SHP77 treated with DMSO at 0.1 percent for 48 hours (cell line): ENCODE measurements at regions not wholly inside any gene's neighbourhood (a gene's known extent, or its start where the extent isn't known, plus 50 kb on each side); places are given as distances from the start of the nearest gene placed in this dataset.

ENCODE experiments used
- DNase-seq: peaks from one replicate; lab custom pipeline; 2025; lab: John Stamatoyannopoulos, UW

DNA sequence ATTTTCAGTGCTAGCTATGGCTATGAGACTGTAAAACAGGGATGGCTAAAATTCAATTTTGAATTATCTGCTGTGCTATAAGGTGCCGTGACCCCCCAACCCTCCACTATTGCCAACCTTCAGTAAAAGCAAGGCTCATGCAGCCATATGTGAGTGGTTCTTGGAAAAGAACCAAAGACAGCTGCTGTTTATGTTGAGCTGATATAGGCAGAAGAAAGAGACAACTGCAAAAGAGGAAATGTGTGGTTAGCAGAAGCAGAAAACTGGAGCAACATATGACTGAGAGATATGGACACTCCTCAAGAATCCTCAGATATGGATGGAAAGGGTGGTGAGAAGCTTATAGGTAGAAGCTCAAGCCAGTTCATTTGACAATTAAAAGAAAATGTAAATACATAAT is 200.3 kb downstream of the TLE1 start:
- no peak for DNase-seq

DNA sequence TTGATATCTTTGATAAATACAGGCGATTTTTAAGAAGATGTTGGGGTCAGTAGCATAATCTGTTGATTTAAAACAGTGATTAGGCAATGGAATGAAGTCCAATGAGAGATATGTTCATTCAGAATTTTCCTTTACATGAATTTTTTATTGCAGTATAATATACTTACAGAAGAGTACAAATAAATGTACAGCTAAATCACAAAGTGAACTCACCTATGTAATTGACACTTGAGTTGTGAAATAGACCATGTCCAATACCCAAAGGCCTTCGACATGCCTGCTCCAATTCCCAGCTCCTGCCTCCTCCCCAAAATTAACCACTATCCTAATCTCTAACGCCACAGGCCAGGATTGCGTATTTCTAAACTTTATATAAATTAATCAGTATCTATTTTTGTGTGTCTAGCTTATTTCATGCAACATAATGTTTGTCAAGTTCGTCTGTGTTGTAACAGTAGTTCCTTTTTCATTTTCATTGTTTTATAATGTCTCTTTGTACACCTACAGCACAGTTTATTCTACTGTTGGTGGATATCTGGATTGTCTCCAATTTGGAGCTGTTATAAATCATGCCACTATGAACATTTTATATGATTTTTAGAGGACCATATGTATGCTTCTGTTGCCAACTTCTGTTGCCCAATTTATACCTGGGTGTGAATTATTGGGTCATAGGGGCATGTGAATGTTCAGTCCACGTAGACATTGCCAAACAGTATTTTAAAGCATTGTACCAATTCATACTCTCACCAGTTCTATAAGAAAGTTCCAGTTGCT is 208.3 kb downstream of the TLE1 start:
- DNase-seq, result no peak

DNA sequence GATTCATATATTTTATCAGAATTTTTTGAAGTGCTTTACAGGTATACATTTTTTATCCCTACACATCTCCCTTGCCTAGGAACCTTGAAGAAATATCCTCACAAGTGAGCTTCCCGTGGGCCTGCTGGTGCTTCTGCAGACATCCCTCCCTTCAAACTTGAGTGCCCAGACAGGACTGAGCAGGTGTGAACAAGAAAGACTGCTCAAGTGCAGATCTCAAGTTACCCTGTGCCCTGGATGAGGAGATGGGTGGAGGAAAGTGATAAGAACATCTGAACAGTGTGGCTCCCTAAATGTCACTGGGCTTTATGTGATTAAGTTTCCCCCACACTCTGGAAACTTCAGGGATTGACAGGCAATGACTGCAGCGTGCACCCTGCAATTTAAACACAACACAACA is 209.8 kb downstream of the TLE1 start:
- no peak for DNase-seq

DNA sequence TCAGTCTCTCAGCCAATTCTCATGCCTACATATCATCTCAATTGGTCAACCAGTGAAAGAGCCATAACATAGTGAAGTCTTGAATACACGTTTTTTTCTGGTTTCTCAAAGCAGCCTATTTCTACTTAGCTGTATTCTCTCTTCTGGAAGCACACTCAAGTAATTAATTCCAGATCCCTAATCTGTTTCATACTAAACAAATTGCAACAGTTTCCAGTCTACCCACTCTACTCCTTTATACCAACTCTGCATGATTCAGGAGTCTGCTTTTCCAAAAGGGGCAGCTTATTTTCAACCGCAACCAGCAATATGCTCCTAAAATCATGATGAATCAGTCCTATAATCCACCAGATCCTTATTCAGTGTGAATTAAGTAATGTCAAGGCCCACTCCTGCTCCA is 211.7 kb downstream of the TLE1 start:
- DNase-seq, result no peak

DNA sequence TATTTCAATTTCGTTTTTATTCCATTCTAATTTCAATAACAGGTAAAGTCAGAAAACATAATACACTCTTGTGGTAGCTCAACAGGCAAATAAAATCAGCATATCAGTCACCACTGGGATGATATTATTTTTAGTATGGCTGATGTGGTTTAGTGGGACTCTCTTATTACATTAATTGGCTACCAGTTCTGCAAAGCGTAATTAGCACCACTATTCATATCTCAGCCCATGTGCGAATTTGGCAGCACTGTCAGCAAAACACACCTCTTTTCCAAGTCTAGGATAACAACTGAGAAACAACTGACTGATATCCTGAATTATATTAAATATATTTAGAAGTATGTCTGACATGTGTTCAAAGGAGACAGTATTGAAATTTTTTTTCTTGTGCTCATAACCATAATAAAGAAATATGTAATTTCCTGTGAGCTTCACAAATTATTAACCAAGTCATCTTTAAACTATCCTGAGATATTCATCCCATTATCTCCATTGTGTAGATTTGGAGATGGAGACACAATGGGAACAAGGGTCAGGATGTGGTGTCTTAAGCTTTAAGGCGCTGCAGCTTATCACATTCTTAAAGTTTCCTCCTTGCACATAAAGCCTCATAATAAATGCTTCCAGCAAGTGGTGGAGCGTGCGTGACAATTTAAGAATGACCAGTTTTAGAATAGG is 212.4 kb downstream of the TLE1 start:
- no peak for DNase-seq

DNA sequence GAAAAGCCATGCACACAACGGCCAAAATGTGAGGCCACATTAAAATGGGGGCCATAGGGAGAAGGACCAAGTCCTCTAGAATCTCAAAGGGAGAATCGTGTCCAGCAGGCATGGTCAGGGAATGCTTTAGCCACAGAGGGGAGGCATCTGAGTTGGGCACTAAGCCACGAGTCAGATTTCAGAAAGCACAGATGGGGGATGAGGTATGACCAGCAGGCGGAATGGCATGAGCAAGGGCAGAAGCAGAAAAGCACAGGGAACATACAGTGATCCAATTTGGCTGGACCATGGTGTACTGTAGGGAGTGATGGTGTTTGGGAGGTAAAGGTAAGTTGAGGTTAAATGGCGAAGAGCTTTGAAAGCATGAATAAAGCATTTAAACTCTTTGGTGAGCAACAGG is 214.6 kb downstream of the TLE1 start:
- no peak for DNase-seq

DNA sequence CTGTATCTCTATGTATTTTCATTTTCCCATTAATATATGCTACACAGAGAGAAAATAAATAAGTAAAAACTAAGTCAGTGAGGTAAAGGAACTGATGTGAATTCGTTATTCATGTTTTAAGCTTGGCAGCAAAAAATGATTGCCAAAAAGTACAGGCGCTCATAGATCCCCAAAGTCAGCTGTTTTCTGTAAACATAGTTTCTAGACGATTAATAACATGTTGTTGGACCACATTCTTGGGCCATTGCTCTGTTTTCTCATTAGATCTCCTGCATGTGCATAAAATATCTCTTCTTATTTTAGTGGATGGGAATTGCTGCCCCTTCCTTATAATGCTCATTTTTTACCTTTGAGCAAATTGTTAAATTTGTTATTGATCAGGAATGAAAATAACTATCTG is 215.2 kb downstream of the TLE1 start:
- no peak for DNase-seq

DNA sequence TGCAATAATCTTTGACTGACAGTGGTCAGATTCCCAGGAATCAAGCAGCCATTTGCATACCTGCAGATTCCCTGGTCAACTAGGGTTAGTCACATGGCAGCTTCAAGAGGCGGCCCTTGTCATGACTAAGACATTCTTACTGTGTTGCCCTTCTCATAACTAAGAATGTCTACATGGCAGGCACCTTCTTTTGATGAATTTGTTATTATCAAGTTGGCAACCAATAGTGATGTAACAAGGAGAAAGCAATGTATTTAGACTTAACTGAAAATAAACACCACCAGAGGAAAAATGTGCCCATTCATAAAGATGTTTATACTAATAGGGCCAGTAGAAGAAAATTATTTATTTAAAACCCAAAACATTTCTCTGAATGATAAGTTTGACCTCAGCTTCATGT is 215.6 kb downstream of the TLE1 start:
- DNase-seq, result no peak

DNA sequence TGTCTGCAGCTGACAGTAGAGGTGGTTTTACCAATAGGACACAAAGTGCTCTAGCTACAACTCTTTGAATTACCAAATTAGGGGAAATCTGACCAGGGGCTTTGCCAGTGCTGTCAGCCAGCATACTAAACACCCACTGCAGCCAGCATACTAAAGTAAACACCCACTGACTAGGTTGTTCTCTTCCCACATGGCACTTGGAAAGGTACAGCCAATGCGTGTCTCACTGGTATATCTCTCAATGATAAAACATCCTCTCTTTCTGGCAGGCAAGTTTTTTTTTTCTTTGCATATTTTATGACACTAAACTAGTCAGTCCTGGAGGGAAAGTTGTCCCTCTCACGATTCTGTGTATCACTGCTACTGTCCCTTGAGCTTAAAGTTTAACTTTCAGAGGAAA is 216.1 kb downstream of the TLE1 start:
- no peak for DNase-seq

DNA sequence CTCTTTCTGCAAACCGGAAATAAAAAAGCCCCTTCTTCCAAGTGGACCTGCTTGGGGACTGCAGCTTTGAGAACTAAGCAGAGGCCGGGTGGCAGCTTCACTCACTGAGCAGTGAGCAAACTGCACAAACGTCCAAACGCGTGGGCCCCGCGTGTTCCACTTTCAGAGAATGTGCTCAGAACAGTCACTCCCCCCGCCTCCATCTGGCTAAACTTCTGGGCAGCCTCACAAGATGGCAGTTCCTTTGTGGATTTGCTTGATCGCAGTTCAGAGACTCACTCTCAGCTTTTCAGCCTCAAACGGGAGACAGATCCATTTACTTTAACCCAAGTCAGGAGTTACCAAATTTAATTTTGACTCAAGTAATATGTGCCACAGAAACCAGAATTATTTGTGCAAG is 216.6 kb downstream of the TLE1 start:
- DNase-seq, result no peak

DNA sequence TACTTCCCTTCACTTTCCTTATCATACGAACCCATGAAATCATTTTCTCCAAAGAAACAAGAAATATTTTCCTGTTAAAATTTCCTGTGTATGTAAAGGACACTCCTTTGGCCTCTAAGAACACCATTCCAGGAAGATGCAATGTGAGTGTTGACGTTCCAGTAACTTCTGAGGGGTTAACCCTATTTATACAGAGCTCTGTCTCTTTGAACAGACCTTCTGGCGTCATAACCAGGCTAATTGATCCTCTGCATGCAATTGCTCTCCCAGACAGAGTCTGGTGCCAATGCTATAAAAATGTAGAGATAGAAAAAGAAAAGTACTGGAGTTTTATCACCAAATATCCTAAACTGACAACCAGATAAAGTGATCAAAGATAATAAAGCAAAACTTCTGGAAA is 218.5 kb downstream of the TLE1 start:
- no peak for DNase-seq

DNA sequence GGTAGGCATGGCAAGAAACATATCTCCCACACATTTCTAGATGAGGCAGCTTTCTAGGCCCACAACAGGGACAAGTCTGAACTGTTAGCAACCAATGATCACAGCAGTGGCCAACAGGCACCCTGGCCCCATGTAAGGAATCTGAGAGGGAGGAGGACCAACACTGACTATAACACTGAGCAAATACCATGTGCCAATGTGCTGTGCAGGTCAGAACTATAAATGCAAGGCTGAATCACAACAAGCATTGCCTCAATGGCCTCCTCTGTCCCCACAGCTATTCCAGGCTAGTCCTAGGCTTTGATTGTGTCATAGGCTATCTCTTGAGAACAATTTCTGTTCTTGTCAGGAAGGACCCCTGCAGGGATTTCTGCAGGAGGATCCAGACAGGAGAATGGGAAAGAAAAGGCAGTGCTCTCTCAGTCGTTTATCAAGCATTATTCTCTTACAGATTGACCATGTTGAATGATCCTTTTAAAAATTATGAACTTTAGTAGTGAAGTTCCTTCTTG is 221.2 kb downstream of the TLE1 start:
- no peak for DNase-seq

DNA sequence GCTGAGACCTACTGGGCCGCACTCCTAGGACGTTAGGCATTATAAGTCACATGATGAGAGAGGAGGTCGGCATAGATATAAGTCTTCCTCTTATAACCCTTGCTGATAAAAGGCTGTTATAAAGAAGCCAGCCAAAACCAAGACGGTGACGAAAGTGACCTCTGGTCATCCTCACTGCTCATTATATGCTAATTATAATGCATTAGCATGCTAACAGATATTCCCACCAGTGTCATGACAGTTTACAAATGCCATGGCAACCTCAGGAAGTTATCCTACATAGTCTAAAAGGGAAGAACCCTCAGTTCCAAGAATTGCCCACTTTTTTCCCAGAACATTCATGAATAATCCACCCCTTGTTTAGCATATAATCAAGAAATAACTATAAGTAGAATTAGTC is 222.4 kb downstream of the TLE1 start:
- DNase-seq, result no peak

DNA sequence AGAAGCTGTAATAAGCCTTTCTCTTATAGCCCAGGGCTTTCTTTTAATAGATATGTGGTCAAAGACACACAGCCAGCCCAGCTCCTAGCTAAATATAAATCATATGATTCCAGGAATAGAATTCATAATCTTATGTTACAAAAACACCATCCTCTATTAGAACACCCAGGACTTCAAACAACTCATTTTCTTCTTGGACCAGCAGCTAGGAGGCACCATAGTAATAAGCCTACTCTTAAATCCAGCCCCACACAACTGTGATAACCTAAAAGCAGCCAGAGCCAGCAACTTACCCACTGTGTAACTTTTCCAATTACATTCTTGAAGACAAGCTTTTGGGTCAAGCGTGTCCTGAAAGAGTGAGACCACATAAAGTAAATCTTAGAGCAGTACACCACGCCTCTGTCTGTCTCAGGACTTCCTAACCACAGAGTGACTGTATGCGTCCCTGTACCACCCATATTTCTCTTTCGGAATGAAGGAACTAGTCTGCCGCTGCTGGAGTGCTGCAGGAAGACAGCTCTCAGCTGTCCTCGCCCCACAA is 223.8 kb downstream of the TLE1 start:
- no peak for DNase-seq

DNA sequence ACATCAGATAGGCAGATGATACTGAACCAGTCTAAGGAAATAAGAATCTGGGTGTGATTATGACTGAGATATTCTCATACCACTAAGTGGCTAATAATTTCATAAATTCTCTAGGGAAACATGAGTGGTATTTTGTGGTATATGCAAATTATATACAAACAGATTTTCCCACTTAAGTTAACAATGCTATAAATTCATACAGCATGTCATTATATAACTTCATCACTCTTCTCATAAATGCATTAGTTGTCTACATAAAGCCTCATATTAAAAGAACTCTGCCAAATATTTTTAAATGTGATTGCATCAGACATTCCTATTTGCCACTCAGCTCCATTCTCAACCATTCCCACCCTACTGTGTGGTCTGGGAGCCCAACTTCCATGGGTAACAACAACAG is 226.5 kb downstream of the TLE1 start:
- DNase-seq, result no peak

DNA sequence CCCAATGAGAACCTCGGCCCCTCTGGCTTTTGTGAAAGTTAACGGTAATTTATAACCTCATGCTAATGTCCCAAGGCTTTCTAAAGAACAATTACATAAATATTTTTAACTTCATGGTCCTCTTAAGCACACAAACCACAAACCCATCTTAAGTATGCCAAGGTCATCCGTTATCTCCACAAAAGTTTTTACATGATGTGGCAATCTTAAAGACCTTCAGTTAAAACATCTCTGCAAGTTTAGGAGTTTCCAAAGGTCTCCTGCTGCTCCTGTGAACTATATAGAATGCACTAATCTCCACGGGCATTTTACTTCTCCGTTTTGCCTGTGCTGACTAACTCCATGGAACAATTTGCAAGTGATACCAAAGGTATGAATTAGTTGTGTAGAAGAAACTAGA is 228.2 kb downstream of the TLE1 start:
- DNase-seq, result no peak

DNA sequence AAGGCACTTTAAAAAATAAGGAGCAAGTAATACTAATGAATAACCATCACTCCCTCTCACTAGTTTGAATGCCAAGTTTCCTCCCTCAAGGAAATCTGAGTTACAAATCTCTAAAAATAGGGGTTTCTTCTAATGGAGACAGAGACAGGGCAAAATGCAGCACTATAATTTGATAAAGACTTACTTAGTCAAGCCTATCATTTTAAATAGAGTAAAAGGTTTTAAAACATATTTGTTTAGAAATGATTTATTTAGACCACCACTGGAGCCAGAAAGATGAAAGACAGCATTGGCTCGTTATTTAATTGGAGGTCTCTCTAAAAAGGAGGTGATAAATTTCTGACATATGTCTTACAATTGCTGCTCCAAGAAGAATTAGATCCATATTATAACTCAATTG is 228.7 kb downstream of the TLE1 start:
- no peak for DNase-seq

DNA sequence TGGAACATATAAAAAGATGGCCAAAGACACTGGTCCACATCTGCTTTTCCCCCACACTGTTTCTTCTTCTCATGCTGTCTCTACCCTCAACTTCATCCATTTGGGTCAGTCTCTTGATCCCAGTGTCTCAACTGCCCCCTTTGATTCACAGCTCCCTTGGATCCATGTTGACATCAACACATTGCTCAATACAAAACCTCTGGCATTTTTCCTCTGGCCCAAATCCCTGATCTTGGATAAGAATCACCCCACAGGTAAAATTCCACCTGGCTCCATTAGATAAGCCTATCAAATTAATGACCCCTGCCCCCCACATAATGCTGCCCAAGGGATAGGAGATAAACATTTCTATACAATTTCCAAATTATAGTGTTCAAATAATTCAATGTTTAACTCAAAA is 229.8 kb downstream of the TLE1 start:
- no peak for DNase-seq

DNA sequence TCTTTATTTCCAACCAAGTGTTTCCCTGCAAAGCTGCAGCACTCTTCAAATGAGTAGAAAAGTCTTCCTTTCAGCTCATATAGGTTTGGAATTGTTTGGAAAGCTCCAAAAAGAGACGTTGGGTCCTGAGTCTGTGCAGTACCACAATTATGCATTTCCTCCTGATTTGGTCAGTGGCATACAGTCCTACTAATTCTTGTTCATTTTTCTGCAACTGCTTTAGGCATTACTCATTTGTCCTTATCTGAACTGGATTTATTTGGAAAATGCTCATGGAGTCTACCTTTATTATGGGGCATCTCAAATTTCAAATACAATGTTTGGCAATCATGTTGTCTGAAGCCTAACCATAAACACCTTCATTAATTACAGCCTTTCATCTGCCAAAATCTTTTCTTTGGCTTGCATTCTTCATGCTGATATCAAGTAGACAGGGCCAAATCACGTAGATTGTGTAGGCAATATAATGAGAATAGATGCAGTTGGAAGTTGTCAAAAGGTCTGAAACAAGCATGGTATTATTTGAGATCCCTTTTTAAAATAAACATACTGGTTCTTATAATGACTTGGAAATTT is 232.8 kb downstream of the TLE1 start:
- DNase-seq, result no peak

DNA sequence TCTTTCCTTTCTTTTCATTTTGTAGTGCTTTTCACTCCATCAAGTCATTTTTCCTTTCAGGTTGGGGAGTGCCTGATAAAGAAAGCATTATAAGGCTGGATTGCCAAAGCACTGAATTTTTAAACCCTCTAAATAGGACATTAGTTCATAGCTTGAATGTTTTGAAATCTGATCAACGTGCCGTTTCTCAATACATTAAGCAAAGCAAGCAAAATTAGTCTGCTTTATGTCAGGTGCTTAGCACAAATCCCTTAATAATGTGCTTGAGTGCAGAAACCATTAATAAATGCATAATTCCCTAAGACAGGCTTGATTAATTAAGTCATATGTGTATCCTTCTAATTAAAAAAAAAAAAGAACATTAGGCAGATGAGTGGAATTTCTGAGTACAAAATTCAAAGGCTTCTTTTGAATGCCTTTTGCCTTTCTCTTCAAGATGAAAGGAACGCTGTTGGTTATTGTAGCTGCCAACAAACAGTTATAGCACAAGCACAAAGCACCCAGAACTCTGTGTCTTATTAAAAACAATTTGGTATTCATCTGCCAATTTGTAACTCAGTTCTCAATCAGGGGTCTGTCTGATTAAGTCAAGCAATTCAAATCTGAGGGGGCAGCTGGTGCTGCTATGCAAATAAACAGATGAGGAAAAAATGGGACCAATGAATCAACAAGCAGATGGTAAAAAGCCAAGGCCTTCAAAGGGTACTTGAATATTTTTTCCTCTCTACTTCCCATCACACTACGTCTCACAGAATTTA is 233.7 kb downstream of the TLE1 start:
- DNase-seq, result no peak

DNA sequence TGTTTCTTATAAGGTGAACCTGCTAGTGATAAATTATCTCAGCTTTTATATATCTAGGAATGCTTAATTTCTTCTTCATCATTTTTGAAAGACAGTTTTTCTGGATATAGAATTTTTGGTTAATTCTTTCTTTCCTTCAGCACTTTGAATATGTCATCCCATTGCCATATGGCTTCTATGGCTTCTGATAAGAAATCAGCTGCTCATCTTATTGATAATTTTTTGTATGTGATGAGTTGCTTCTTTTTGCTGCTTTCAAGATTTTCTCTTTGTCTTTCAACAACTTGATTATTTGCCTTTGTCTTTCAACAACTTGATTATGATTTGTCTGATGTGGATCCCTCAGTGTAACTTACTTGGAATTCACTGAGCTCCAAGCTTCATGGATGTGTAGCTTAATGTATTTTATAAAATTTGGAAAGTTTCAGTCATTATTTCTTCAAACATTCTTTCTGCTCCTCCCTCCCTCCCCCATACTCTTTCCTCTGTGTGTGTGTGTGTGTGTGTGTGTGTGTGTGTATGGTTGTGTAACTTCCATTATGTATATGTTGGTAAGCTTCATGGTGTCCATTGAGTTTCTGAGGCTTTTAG is 243.9 kb downstream of the TLE1 start:
- no peak for DNase-seq

DNA sequence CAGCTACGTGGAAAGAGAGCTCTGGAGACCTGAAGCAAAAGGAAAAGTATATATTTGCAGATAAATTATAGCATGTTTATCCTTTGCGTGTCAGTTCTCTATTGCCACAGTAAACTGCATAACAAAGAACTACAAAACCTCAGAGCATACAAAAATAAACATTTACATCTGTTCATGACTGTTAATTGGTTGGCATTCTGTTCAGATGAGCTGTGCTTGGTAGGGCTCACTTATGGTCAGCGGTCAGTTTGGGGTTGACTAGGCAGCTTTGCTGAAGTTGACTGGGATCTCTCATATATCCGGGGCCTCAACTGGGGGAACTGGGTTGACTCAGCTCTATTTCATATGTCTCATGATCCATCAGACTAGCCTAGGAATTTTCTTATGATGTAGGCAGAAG is 257.7 kb downstream of the TLE1 start:
- DNase-seq, result no peak
